Suppressor macrophage treated with lipopolysaccharide for 4 hours (primary cell): ENCODE measurements at regions not wholly inside any gene's neighbourhood (a gene's known extent, or its start where the extent isn't known, plus 50 kb on each side); places are given as distances from the start of the nearest gene placed in this dataset.
"Not testable (repeated sequence)": the region's sequence is repeated elsewhere in the genome, so short reads cannot be mapped to it uniquely, and the experiment has no call there.

Experiments used
- DNase-seq: peaks from one replicate; pipeline ENCODE4 v3.0.0-alpha.2; 2020

DNA sequence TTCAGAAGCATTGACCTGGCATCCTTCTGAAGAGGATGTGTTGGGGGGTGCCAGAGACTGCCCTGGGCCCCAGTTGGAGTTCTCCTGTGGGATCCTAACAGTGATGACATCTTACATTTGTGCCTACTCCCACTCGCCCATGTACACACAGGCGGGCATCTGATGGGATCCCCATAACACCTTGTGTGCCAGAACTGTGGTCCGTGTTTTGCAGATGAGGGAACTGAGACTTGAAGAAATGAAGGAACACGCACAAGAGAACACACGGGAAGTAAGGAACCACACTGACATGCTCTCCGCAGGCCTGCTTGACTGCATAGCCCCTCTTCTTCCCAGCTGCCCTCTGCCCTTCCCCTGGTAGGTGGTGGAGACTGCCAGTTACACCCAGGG, 255.3 kb downstream of the MYCN start:
- no peak for DNase-seq

- no peak for DNase-seq
Observed at GRCh38 chr2:16194931-16195680, 254.8 kb downstream of the MYCN start.

GRCh38 chr2:16194530-16194929, 254.2 kb downstream of the MYCN start:
- DNase-seq = no peak

- no peak for DNase-seq
Observed at GRCh38 chr2:16194096-16194390, 253.7 kb downstream of the MYCN start.

- DNase-seq = no peak
Observed at GRCh38 chr2:16192416-16193216, 252.3 kb downstream of the MYCN start.

DNA sequence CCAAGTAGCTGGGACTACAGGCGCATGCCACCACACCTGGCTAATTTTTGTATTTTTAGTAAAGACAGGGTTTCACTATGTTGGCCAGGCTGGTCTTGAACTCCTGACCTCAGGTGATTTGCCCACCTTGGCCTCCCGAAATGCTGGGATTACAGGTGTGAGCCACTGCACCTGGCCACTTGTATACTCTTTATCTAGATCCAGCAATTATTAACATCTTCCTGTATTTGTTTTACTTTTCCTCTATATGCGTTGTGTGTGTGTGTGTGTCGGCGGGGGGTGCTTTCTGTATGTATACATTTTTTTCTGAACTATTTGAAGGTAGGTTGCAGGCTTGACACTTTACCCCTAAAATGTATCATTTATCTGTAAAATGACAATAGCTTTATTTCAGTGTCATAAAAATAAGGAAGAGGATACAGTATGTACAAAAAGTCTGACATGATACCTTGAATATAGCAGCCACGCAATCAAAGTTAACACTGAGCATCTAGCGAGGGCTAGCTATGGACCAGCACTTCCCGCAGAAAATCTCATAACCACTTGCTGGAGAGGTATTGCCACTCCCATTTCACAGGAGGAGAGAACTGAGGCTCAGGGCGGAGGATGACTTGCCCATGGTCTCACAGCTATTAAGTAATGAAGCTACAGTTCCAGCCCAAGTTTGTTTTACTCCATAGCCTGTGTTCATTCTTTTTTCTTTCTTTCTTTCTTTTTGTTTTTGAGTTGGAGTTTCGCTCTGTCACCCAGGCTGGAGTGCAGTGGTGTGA, 251.3 kb downstream of the MYCN start:
- DNase-seq = no peak

DNA sequence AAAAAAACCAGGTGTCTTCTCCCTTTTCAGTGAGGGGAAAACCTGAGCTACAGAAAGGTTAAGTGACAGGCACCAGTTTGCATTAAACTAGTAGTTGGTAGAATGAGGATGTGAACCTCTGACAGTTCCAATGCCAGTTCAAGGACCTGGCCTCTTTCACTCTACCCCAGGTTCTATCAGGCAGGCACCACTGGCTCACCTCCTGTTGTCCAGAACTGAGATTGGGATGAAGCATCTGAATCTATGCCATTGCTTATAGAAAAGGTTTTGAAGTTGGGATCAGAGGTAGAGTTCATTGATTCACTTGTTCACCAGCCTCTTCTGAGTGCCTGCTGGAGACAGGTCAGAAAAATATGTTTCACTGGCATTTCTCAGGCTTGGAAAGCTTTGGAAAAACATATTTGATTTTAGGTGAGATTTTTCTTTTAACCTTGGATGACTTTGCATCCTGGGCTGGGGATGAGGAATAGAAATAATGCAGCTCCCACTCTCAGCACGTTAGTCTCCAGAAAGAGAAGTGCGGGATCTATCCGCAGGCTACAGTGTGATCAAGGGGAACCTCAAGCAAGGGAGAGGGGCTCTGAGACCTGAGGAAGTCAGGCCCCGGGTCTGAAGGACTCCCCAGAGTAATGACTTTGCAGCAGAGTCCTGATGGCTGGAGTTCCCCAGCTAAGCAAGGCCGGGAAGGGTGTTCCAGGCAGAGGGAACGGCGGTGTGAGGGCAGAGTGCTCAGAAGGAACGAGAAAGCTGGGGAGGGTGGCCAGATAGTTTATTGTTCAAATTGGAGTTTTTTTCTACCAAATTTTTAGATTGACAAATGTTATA, 250.3 kb downstream of the MYCN start:
- DNase-seq = no peak

- no peak for DNase-seq
Observed at GRCh38 chr2:16189836-16190160, 249.4 kb downstream of the MYCN start.

GRCh38 chr2:16189029-16189835, 248.9 kb downstream of the MYCN start:
- no peak for DNase-seq

- no peak for DNase-seq
Observed at GRCh38 chr2:16188261-16188890, 248.0 kb downstream of the MYCN start.

GRCh38 chr2:16187482-16187817, 247.1 kb downstream of the MYCN start:
- no peak for DNase-seq

- no peak for DNase-seq
Observed at GRCh38 chr2:16186661-16187481, 246.5 kb downstream of the MYCN start.

DNA sequence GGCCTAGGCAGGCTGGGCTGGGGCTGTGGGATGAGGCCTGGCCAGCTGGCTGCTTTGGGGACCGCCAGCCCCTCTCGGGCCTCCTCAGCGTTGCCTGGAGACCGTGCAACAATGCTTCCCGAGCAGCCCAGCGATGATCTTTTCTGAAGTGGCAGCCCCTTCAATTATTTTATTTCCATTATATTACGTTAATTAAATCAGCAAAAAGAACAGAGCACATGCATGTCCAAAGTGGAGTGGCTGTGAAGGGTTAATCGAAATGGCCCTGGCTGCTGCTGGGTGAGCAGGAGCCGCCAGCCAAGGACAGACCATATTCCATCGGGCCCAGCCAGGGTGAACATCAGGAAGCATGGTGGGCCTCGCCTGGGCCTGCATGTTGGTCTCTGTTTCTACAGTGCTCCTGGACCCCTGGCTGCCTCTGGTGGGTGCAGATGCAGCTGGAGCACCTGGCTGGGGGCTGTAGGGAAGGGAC, 245.5 kb downstream of the MYCN start:
- no peak for DNase-seq

- no peak for DNase-seq
Observed at GRCh38 chr2:16184945-16185660, 244.8 kb downstream of the MYCN start.

DNA sequence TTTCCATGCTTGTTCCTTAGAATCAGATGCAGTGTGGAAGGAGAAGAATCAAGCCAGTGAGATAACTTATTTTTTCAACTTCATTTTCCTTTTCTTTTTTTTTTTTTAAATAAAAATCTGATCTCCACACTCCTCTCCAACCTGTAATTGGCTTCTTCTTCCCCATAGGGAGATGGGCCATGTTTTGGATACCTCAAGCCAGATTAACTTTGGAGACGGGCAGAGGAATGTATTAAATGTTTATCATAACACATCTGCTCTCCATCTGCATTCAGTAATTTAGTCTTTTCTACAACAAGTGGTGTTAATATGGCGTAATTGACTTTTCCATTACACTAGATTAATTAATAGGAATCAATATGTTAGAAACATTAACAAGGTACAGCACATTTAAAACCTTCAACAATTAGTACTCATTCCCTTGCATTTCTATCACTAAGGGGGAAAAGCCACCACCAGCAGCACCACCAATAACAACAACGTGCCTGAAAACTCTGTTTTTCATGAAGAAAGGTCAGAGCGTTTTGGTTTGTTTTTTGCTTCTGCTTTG, 244.1 kb downstream of the MYCN start:
- DNase-seq = no peak

- DNase-seq = no peak
Observed at GRCh38 chr2:16183345-16183744, 243.0 kb downstream of the MYCN start.

- DNase-seq = no peak
Observed at GRCh38 chr2:16182841-16183240, 242.5 kb downstream of the MYCN start.

DNA sequence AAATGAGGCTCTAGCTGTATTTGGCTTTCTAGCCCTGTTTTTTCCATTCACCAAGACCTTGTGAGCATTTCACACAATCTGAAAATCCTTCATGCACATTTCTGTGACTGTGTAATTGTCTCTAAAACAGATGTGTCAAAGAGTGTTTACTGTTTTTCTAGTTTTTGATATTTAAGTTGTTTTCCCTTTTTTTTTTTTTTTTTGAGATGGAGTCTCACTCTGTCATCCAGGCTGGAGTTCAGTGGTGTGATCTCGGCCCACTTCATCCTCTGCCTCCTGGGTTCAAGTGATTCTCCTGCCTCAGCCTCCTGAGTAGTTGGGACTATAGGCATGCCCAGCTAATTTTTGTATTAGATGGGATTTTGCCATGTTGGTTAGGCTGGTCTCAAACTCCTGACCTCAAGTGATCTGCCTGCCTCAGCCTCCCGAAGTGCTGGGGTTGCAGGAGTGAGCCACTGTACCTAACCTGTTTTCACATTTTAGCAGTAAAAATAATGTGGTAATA, 242.0 kb downstream of the MYCN start:
- DNase-seq = not testable (repeated sequence)

GRCh38 chr2:16181741-16182090, 241.4 kb downstream of the MYCN start:
- DNase-seq = no peak
